ENCODE measurements at regions not wholly inside any gene's neighbourhood (a gene's known extent, or its start where the extent isn't known, plus 50 kb on each side); places are given as distances from the start of the nearest gene placed in this dataset.

- TF ChIP-seq CTCF (IDR thresholded peaks at IDR 0.05; ENCODE audit: low read depth, low read length, missing input control) (no peak), SP1 (IDR thresholded peaks at IDR 0.05) (no peak), MAX (IDR thresholded peaks at IDR 0.05) (no peak), HNF4G (IDR thresholded peaks at IDR 0.05) (no peak), GABPA (IDR thresholded peaks at IDR 0.05 in 1 of 2, conservative IDR thresholded peaks at IDR 0.05 in 1 of 2) (no peak), REST (IDR thresholded peaks at IDR 0.05) (no peak), ATF3 (IDR thresholded peaks at IDR 0.05) (no peak), YY1 (IDR thresholded peaks at IDR 0.05) (no peak), TAF1 (conservative IDR thresholded peaks at IDR 0.05) (no peak), RAD21 (IDR thresholded peaks at IDR 0.05) (no peak), EGR1 (IDR thresholded peaks at IDR 0.05; ENCODE audit: low read depth in 2 of 2) (no peak)
Measured at GRCh38 chr21:32878661-32879060, 107.1 kb upstream of the PAXBP1 start.
